ENCODE measurements at regions not wholly inside any gene's neighbourhood (a gene's known extent, or its start where the extent isn't known, plus 50 kb on each side); places are given as distances from the start of the nearest gene placed in this dataset.

GRCh38 chr21:41066086-41066938 lies 101.6 kb upstream of the BACE2 start:
- Histone ChIP-seq H3K27ac (ENCODE audit: extremely low read length, insufficient read depth, low read length) (no peak overlapping the region), H3K36me3 (replicated peaks in 1 of 2; ENCODE audit: control insufficient read depth in 1 of 2, insufficient read depth in 2 of 2, low read length in 2 of 2) (no peaks in the 10 kb centered on the region), H3K9me3 (ENCODE audit: low read length) (no peaks in the 10 kb centered on the region), H3K27me3 (ENCODE audit: control insufficient read depth in 1 of 2, insufficient read depth in 2 of 2, low read length in 2 of 2) (peaks cover 0 to 11% of the 10 kb centered on the region in 2 experiments; a peak in 2 of 5 replicates), H3K4me2 (ENCODE audit: low read depth, low read length) (no peak overlapping the region), H3K4me3 (replicated peaks in 1 of 3; ENCODE audit: insufficient read depth in 1 of 3, low read depth in 2 of 3, low read length in 3 of 3) (no peak overlapping the region), H3K4me1 (ENCODE audit: insufficient read depth, low read length) (no peaks in the 10 kb centered on the region), H2AFZ (ENCODE audit: low read length) (no peak overlapping the region), H3K79me2 (ENCODE audit: insufficient read depth, low read length) (no peaks in the 10 kb centered on the region), H3K9ac (ENCODE audit: insufficient read depth, low read depth, low read length) (no peak overlapping the region), H4K20me1 (ENCODE audit: insufficient read depth, low read length) (no peaks in the 10 kb centered on the region)
- WGBS (ENCODE audit: low lambda C conversion rate) = 2% methylated on average over 6 of the region's 16 CpGs
- POLR2A ChIA-PET = no interaction called here
- intact Hi-C loops (cut with micrococcal nuclease; ENCODE audit: unreplicated experiment) = no loop called here
- in situ Hi-C loops (cut with HindIII; ENCODE audit: extremely low pct_ligation_motif_present, low pct_unique_long_range_greater_than_20kb) = loop anchor here (5.0 to 25.0 kb wide), 2 partner anchors 604 to 924 kb away; no protein-coding TSS in a partner anchor
- no peak for ATAC-seq
- BruUV-seq (replicated peaks) = no TSS peak
- no peak for FAIRE-seq
- CTCF ChIA-PET (ENCODE audit: low intra/inter-chr PET ratio, low total read pairs) = no interaction called here
- DNase-seq (ENCODE audit: low spot score) = no peak
- no peak for TF ChIP-seq TMF1 (CRISPR knock-in tag; IDR thresholded peaks at IDR 0.05; ENCODE audit: low read depth)
- TF ChIP-seq ZNF639 (CRISPR knock-in tag; conservative IDR thresholded peaks at IDR 0.05) = no peak
- no peak for TF ChIP-seq ZNF101 (CRISPR knock-in tag; IDR thresholded peaks at IDR 0.05; ENCODE audit: borderline replicate concordance, low read depth)
- TF ChIP-seq PLSCR1 (CRISPR knock-in tag; IDR thresholded peaks at IDR 0.05; ENCODE audit: borderline replicate concordance) = no peak
- TF ChIP-seq ZFYVE20 (CRISPR knock-in tag; IDR thresholded peaks at IDR 0.05; ENCODE audit: borderline replicate concordance, low read depth) = no peak
- no peak for TF ChIP-seq MTF2 (CRISPR knock-in tag; IDR thresholded peaks at IDR 0.05; ENCODE audit: borderline replicate concordance)
- TF ChIP-seq STAT5B (CRISPR knock-in tag; IDR thresholded peaks at IDR 0.05) = no peak
- no peak for TF ChIP-seq XRCC5 (optimal IDR thresholded peaks at IDR 0.05; ENCODE audit: low read length)
- no peak for TF ChIP-seq CEBPG (CRISPR knock-in tag; IDR thresholded peaks at IDR 0.05)
- no peak for TF ChIP-seq ZNF337 (CRISPR knock-in tag; IDR thresholded peaks at IDR 0.05; ENCODE audit: borderline replicate concordance, low read depth)

Data from HepG2 (cell line).